OCI-LY3 (cell line): ENCODE measurements at regions not wholly inside any gene's neighbourhood (a gene's known extent, or its start where the extent isn't known, plus 50 kb on each side); places are given as distances from the start of the nearest gene placed in this dataset.

Experiments
- CTCF ChIP-seq: fragments of 200-600, 300-600 bp; sonication (generic); IDR thresholded peaks from 2 replicates; pipeline ENCODE4 v1.5.1; 2014; ENCODE audit warnings: antibody characterized with exemption, low read length, low read depth
- EZH2phosphoT487 ChIP-seq: fragments of 200-600 bp; shearing (Covaris generic); IDR thresholded peaks from 2 replicates; pipeline ENCODE4 v1.6.1; 2018; ENCODE audit warnings: antibody characterized with exemption, mixed run types, low read depth

- TF ChIP-seq CTCF, result 0 out of 2 replicates have a peak, but pooled peaks have one; percentile 3
- TF ChIP-seq EZH2phosphoT487, result no peak
Observed at GRCh38 chr6:112800439-112800838, 453.3 kb downstream of the RFPL4B start.
